BE2C (cell line): ENCODE measurements at regions not wholly inside any gene's neighbourhood (a gene's known extent, or its start where the extent isn't known, plus 50 kb on each side); places are given as distances from the start of the nearest gene placed in this dataset.

Source experiments
- DNase-seq: peaks from one replicate; pipeline ENCODE4 v3.0.0-alpha.2; 2020
- H3K27me3 ChIP-seq: fragments of 250-450 bp; sonication (Bioruptor Pico); 2 replicates; pipeline ENCODE4 v1.5.1; 2020; ENCODE audit warnings: mild to moderate bottlenecking
- H3K36me3 ChIP-seq: fragments of 250-450 bp; sonication (Bioruptor Pico); 2 replicates; pipeline ENCODE4 v1.5.1; 2020; ENCODE audit warnings: mild to moderate bottlenecking
- H3K4me1 ChIP-seq: fragments of 250-450 bp; sonication (Bioruptor Pico); 2 replicates; pipeline ENCODE4 v1.5.1; 2020
- H3K4me3 ChIP-seq: 2 replicates; pipeline ENCODE4 v1.5.1; 2011; ENCODE audit warnings: low read depth, low read length
- H3K9me3 ChIP-seq: fragments of 250-450 bp; sonication (Bioruptor Pico); 2 replicates; pipeline ENCODE4 v1.5.1; 2020
- TF ChIP-seq, protein P1 (sequence below): IDR thresholded peaks from 2 replicates; pipeline ENCODE4 v1.5.1; 2012; ENCODE audit warnings: mild to moderate bottlenecking, low read depth, low read length

- no peak for DNase-seq
- H3K36me3 ChIP-seq: no peaks in the 10 kb centered on the region
- H3K27me3 ChIP-seq: no peaks in the 10 kb centered on the region
- TF ChIP-seq, protein P1, sequence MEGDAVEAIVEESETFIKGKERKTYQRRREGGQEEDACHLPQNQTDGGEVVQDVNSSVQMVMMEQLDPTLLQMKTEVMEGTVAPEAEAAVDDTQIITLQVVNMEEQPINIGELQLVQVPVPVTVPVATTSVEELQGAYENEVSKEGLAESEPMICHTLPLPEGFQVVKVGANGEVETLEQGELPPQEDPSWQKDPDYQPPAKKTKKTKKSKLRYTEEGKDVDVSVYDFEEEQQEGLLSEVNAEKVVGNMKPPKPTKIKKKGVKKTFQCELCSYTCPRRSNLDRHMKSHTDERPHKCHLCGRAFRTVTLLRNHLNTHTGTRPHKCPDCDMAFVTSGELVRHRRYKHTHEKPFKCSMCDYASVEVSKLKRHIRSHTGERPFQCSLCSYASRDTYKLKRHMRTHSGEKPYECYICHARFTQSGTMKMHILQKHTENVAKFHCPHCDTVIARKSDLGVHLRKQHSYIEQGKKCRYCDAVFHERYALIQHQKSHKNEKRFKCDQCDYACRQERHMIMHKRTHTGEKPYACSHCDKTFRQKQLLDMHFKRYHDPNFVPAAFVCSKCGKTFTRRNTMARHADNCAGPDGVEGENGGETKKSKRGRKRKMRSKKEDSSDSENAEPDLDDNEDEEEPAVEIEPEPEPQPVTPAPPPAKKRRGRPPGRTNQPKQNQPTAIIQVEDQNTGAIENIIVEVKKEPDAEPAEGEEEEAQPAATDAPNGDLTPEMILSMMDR: no peak
- no peak overlapping the region for H3K4me3 ChIP-seq
- H3K9me3 ChIP-seq: no peaks in the 10 kb centered on the region
- no peaks in the 10 kb centered on the region for H3K4me1 ChIP-seq
These were observed 371.1 kb downstream of the FIGN start for GRCh38 chr2:163364736-163365135.

DNA sequence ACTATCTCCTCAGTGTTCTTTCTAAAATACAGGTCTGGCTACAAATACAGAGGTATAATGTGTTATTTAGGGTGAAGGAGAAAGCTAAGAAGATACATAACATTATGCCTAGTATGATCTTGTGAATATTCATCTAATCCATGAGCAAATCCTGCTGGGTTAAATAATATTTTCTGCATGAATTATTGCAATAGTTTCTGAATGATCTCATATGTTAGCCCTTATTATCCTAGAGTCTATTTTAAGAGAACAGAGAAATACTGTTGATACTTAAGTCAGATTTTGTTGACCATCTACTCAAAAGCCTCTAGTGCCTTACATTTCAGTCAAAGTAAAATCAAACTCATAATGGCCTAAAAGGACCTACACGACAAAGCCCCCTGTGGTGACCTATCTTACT lies 382.3 kb downstream of the FIGN start:
- H3K4me3 ChIP-seq: no peak overlapping the region
- TF ChIP-seq, protein P1: no peak
- H3K4me1 ChIP-seq: no peaks in the 10 kb centered on the region
- no peaks in the 10 kb centered on the region for H3K9me3 ChIP-seq
- no peak for DNase-seq
- H3K36me3 ChIP-seq: no peaks in the 10 kb centered on the region
- no peaks in the 10 kb centered on the region for H3K27me3 ChIP-seq

- Histone ChIP-seq H3K4me3 (no peak overlapping the region), H3K4me1 (no peaks in the 10 kb centered on the region), H3K27me3 (no peaks in the 10 kb centered on the region), H3K9me3 (no peaks in the 10 kb centered on the region), H3K36me3 (no peaks in the 10 kb centered on the region)
- no peak for DNase-seq
- TF ChIP-seq, protein P1: no peak
These were observed 383.8 kb downstream of the FIGN start for GRCh38 chr2:163351966-163352365.

DNA sequence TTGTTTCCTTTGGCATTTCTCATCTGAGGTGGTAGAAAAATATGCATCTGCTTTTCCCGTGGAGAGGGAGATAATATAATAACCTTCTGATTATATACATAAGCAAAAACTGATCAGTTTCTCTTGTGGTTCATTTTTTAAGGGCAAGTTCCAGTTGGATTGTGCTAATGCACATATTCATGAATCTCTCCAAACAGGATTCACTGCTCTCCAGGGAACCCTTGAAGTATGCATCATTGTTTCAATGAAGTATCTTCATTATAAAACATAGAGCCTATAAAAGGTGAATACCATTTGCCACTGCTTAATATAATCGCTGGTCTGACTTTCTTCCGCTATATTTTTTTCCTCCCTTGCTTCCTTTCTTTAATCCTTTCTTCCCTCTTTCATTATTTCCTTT lies 384.7 kb downstream of the FIGN start:
- Histone ChIP-seq H3K9me3 (no peaks in the 10 kb centered on the region), H3K4me3 (no peak overlapping the region), H3K27me3 (no peaks in the 10 kb centered on the region), H3K4me1 (no peaks in the 10 kb centered on the region), H3K36me3 (no peaks in the 10 kb centered on the region)
- DNase-seq: no peak
- TF ChIP-seq, protein P1: no peak

GRCh38 chr2:163348857-163349380 lies 386.9 kb downstream of the FIGN start:
- Histone ChIP-seq H3K4me1 (no peaks in the 10 kb centered on the region), H3K36me3 (no peaks in the 10 kb centered on the region), H3K27me3 (no peaks in the 10 kb centered on the region), H3K4me3 (no peak overlapping the region), H3K9me3 (no peaks in the 10 kb centered on the region)
- DNase-seq: no peak
- TF ChIP-seq, protein P1: no peak

GRCh38 chr2:163347982-163348856 lies 387.6 kb downstream of the FIGN start:
- Histone ChIP-seq H3K27me3 (no peaks in the 10 kb centered on the region), H3K36me3 (no peaks in the 10 kb centered on the region), H3K9me3 (no peaks in the 10 kb centered on the region), H3K4me3 (no peak overlapping the region), H3K4me1 (no peaks in the 10 kb centered on the region)
- TF ChIP-seq, protein P1: no peak
- no peak for DNase-seq
